ENCODE measurements at regions not wholly inside any gene's neighbourhood (a gene's known extent, or its start where the extent isn't known, plus 50 kb on each side); places are given as distances from the start of the nearest gene placed in this dataset.

DNA sequence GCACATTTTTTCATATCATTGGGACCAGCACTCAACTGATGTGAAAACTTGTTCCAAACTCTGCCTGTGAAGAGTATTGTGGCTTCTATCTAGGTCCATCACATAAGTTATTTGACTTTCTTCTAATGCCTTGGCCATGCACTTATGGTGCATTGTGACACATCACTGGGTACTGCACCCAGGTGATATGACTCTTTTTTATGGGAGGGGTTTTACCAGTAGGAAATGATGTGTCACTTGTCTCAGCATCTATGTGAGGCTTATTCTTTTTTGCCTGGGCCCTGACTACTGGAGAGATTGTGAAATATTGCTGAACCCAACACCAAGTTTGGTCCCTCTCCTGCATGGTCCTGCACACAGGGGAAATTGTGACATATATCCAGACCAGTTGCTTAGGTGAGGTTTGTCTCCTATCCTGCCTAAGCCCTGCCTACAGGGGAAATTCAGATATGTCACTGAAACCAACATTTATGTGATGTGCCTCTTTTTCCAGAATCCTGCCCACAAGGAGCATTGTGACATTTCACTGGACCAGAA, 1001.9 kb upstream of the TSPY4 start:
- Histone ChIP-seq H3K9me3 (no peaks in the 10 kb centered on the region), H3K27ac (no peak overlapping the region), H3K4me3 (no peak overlapping the region), H3K36me3 (no peaks in the 10 kb centered on the region), H3K4me1 (no peaks in the 10 kb centered on the region), H3K27me3 (no peaks in the 10 kb centered on the region)
- DNase-seq = no peak
- TF ChIP-seq EP300 (IDR thresholded peaks at IDR 0.05) = no peak
- no peak for TF ChIP-seq POLR2AphosphoS5 (IDR thresholded peaks at IDR 0.05)
- no peak for TF ChIP-seq POLR2A (IDR thresholded peaks at IDR 0.05)
- no peak for TF ChIP-seq CTCF (IDR thresholded peaks at IDR 0.05)
- intact Hi-C loops (cut with DNase I) = no loop called here

DNA sequence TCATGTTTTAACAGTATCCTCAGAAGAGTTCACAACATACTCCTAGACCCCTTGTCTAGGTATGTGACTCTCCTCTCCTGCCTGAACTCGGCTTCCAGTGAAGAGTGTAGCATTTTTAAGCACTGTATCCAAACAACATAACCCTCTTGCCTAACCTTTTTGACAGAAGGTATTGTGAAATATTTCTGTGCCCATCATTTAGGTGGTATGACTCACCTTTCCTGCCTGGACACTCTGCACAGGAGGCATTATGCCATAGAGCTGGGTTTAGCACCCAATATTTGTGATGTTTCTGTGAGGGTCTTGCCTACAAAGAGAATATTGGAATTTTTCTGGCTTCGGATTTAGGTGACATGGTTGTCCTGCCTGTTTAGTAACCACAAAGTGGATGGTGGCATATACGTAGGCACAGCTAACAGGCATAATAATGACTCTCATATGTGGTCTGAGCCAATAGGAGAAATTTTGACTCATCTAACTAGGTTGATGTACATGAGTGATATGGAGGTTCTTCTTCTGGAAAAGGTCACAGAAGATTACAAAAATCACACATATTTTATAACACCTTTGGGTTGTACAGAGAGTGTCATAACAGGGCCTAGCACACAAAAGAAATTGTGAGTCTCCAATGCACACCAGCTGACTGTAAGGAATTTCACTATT, 1001.0 kb upstream of the TSPY4 start:
- Histone ChIP-seq H3K9me3 (no peaks in the 10 kb centered on the region), H3K27ac (no peak overlapping the region), H3K36me3 (no peaks in the 10 kb centered on the region), H3K4me3 (no peak overlapping the region), H3K4me1 (no peaks in the 10 kb centered on the region), H3K27me3 (no peaks in the 10 kb centered on the region)
- 59 to 85% methylated on average over 3 of the region's 3 CpGs for WGBS, 2 donors
- TF ChIP-seq POLR2AphosphoS5 (IDR thresholded peaks at IDR 0.05) (no peak), EP300 (IDR thresholded peaks at IDR 0.05) (no peak), CTCF (IDR thresholded peaks at IDR 0.05) (no peak), POLR2A (IDR thresholded peaks at IDR 0.05) (no peak)
- intact Hi-C loops (cut with DNase I) = no loop called here
- no peak for DNase-seq

DNA sequence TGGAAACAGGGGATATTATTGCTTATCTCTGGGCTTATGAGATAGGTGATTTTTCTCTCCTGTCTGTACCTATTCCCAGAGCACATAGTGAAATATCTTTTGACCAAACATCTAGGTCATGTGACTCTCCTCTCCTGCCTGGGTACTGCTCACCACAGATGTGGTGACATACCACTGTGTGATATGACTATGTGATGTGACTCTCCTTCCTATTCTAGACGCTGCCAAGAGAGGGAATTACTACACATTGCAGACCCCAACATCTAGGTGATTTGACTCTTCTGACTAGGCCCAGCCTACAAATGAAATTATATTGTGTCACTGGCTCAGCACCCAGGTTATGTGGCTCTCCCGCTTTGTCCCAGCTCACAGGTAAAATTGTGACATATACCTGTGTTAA, 996.3 kb upstream of the TSPY4 start:
- intact Hi-C loops (cut with DNase I) = no loop called here
- H3K4me3 ChIP-seq = no peak overlapping the region
- H3K9me3 ChIP-seq = no peaks in the 10 kb centered on the region
- H3K27me3 ChIP-seq = no peaks in the 10 kb centered on the region
- DNase-seq = no peak
- no peak overlapping the region for H3K27ac ChIP-seq
- TF ChIP-seq CTCF (IDR thresholded peaks at IDR 0.05) = no peak
- TF ChIP-seq EP300 (IDR thresholded peaks at IDR 0.05) = no peak
- TF ChIP-seq POLR2AphosphoS5 (IDR thresholded peaks at IDR 0.05) = no peak
- TF ChIP-seq POLR2A (IDR thresholded peaks at IDR 0.05) = no peak
- no peaks in the 10 kb centered on the region for H3K4me1 ChIP-seq
- WGBS, 2 donors = 82 to 87% methylated on average over 2 of the region's 2 CpGs
- H3K36me3 ChIP-seq = no peaks in the 10 kb centered on the region

- no peaks in the 10 kb centered on the region for H3K4me1 ChIP-seq
- 90 to 93% methylated on average over 2 of the region's 2 CpGs for WGBS, 2 donors
- no peaks in the 10 kb centered on the region for H3K9me3 ChIP-seq
- TF ChIP-seq EP300 (IDR thresholded peaks at IDR 0.05) (no peak), POLR2AphosphoS5 (IDR thresholded peaks at IDR 0.05) (no peak), CTCF (IDR thresholded peaks at IDR 0.05) (no peak), POLR2A (IDR thresholded peaks at IDR 0.05) (no peak)
- no peak overlapping the region for H3K27ac ChIP-seq
- H3K27me3 ChIP-seq = no peaks in the 10 kb centered on the region
- intact Hi-C loops (cut with DNase I) = no loop called here
- DNase-seq = no peak
- H3K4me3 ChIP-seq = no peak overlapping the region
- no peaks in the 10 kb centered on the region for H3K36me3 ChIP-seq
These were observed 995.1 kb upstream of the TSPY4 start for GRCh38 chrY:8342173-8342572.

- H3K36me3 ChIP-seq = no peaks in the 10 kb centered on the region
- intact Hi-C loops (cut with DNase I) = no loop called here
- no peak for TF ChIP-seq POLR2A (IDR thresholded peaks at IDR 0.05)
- no peak for TF ChIP-seq CTCF (IDR thresholded peaks at IDR 0.05)
- TF ChIP-seq POLR2AphosphoS5 (IDR thresholded peaks at IDR 0.05) = no peak
- TF ChIP-seq EP300 (IDR thresholded peaks at IDR 0.05) = no peak
- H3K4me3 ChIP-seq = no peak overlapping the region
- H3K27me3 ChIP-seq = no peaks in the 10 kb centered on the region
- no peak for DNase-seq
- H3K27ac ChIP-seq = no peak overlapping the region
- WGBS, 2 donors = 68 to 86% methylated on average over 1 of the region's 1 CpG
- H3K9me3 ChIP-seq = no peaks in the 10 kb centered on the region
- H3K4me1 ChIP-seq = no peaks in the 10 kb centered on the region
These were observed 986.0 kb upstream of the TSPY4 start for GRCh38 chrY:8351241-8351640.

Measured in sigmoid colon (tissue), 6 donors.